CD4-positive, alpha-beta T cell treated with Interleukin-1 beta for 1 hour (primary cell): ENCODE measurements at regions not wholly inside any gene's neighbourhood (a gene's known extent, or its start where the extent isn't known, plus 50 kb on each side); places are given as distances from the start of the nearest gene placed in this dataset.
"Not testable (repeated sequence)": the region's sequence is repeated elsewhere in the genome, so short reads cannot be mapped to it uniquely, and the experiment has no call there.

Experiments
- DNase-seq, 2 donors: peaks; one replicate each; pipeline ENCODE4 v3.0.0-alpha.2; 2020 to 2022

GRCh38 chr12:114616081-114616480, 67.9 kb downstream of the TBX3 start:
- no peak for DNase-seq

- no peak for DNase-seq
Observed at GRCh38 chr12:114614040-114614439, 69.9 kb downstream of the TBX3 start.

- no peak for DNase-seq
Observed at GRCh38 chr12:114612062-114612461, 71.9 kb downstream of the TBX3 start.

- no peak for DNase-seq
Observed at GRCh38 chr12:114611145-114612018, 72.6 kb downstream of the TBX3 start.

- DNase-seq, result no peak
Observed at GRCh38 chr12:114608509-114608908, 75.5 kb downstream of the TBX3 start.

- DNase-seq, result no peak
Observed at GRCh38 chr12:114605918-114606317, 78.1 kb downstream of the TBX3 start.

- no peak for DNase-seq
Observed at GRCh38 chr12:114604606-114605005, 79.4 kb downstream of the TBX3 start.

- not testable (repeated sequence) for DNase-seq
Observed at GRCh38 chr12:114600584-114600983, 83.4 kb downstream of the TBX3 start.

GRCh38 chr12:114598111-114598510, 85.9 kb downstream of the TBX3 start:
- DNase-seq, result no peak

GRCh38 chr12:114592946-114593345, 91.0 kb downstream of the TBX3 start:
- no peak for DNase-seq

GRCh38 chr12:114588061-114588460, 95.9 kb downstream of the TBX3 start:
- DNase-seq, result no peak

- no peak for DNase-seq
Observed at GRCh38 chr12:114580306-114580705, 103.7 kb downstream of the TBX3 start.

GRCh38 chr12:114579389-114579788, 104.6 kb downstream of the TBX3 start:
- DNase-seq, result no peak

- DNase-seq, result no peak
Observed at GRCh38 chr12:114562654-114563053, 121.3 kb downstream of the TBX3 start.

- no peak for DNase-seq
Observed at GRCh38 chr12:114555451-114555850, 128.5 kb downstream of the TBX3 start.

GRCh38 chr12:114547636-114548035, 136.3 kb downstream of the TBX3 start:
- no peak for DNase-seq

GRCh38 chr12:114530417-114530816, 124.5 kb upstream of the TBX5 start:
- no peak for DNase-seq

GRCh38 chr12:114529966-114530365, 124.0 kb upstream of the TBX5 start:
- no peak for DNase-seq

- DNase-seq, result no peak
Observed at GRCh38 chr12:114528766-114529165, 122.8 kb upstream of the TBX5 start.

GRCh38 chr12:114521160-114521559, 115.2 kb upstream of the TBX5 start:
- DNase-seq, result not testable (repeated sequence)

GRCh38 chr12:114512351-114512750, 106.4 kb upstream of the TBX5 start:
- DNase-seq, result no peak

GRCh38 chr12:114508529-114509129, 102.7 kb upstream of the TBX5 start:
- peak; percentile 48 to 59 for DNase-seq

GRCh38 chr12:114506651-114507050, 100.7 kb upstream of the TBX5 start:
- DNase-seq, result no peak

- DNase-seq, result no peak
Observed at GRCh38 chr12:114504311-114504710, 98.4 kb upstream of the TBX5 start.

- no peak for DNase-seq
Observed at GRCh38 chr12:114501474-114501807, 95.5 kb upstream of the TBX5 start.
